ENCODE measurements at regions not wholly inside any gene's neighbourhood (a gene's known extent, or its start where the extent isn't known, plus 50 kb on each side); places are given as distances from the start of the nearest gene placed in this dataset.

DNA sequence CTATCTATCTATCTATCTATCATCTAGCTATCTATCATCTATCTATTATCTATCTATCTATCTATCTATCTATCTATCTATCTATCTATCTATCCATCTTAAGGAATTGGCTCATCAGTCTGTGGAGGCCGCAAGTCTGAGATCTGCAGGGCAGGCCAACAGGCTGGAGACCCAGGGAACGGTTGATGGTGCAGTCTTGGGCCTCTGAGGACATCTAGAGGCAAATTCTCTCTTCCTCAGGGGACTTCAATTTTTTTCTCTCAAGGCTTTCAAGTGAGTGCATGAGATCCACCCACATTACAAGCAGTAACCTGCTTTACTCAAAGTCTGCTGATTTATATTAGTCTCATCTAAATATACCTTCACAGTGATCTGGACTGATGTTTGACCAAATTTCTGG, 197.0 kb downstream of the GLRX3 start:
- TF ChIP-seq, protein P1, sequence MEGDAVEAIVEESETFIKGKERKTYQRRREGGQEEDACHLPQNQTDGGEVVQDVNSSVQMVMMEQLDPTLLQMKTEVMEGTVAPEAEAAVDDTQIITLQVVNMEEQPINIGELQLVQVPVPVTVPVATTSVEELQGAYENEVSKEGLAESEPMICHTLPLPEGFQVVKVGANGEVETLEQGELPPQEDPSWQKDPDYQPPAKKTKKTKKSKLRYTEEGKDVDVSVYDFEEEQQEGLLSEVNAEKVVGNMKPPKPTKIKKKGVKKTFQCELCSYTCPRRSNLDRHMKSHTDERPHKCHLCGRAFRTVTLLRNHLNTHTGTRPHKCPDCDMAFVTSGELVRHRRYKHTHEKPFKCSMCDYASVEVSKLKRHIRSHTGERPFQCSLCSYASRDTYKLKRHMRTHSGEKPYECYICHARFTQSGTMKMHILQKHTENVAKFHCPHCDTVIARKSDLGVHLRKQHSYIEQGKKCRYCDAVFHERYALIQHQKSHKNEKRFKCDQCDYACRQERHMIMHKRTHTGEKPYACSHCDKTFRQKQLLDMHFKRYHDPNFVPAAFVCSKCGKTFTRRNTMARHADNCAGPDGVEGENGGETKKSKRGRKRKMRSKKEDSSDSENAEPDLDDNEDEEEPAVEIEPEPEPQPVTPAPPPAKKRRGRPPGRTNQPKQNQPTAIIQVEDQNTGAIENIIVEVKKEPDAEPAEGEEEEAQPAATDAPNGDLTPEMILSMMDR (IDR thresholded peaks at IDR 0.05; ENCODE audit: extremely low read depth, insufficient read depth, missing control alignments), result no peak
- in situ Hi-C loops (cut with MboI; ENCODE audit: low pct_unique_long_range_greater_than_20kb, low sequenced_read_pairs, unreplicated experiment), result no loop called here
- DNase-seq (ENCODE audit: low spot score), result no peak

DNA sequence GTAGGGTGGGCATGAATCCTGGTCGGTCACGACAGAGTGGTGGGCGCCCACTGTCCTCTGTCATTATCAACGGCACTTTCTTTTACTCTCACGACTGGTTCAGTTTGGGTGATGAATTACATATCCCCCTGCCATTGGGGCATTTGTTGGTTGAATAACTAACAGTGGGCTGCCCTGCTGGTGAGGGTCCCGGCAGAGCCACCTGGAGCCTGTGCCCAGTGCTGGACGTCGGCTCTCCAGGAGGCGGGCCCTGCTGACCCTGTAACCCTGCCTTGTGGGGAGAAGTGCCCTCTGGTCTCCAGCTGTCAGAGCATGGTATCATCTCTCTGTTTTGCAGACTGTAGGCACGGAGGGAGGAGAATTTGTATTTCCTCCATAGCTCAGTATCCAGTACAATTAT, 199.1 kb downstream of the GLRX3 start:
- in situ Hi-C loops (cut with MboI; ENCODE audit: low pct_unique_long_range_greater_than_20kb, low sequenced_read_pairs, unreplicated experiment), result no loop called here
- TF ChIP-seq, protein P1 (IDR thresholded peaks at IDR 0.05; ENCODE audit: extremely low read depth, insufficient read depth, missing control alignments), result no peak
- no peak for DNase-seq (ENCODE audit: low spot score)

- in situ Hi-C loops (cut with MboI; ENCODE audit: low pct_unique_long_range_greater_than_20kb, low sequenced_read_pairs, unreplicated experiment), result no loop called here
- DNase-seq (ENCODE audit: low spot score), result no peak
- TF ChIP-seq, protein P1 (IDR thresholded peaks at IDR 0.05; ENCODE audit: extremely low read depth, insufficient read depth, missing control alignments), result no peak
Measured at GRCh38 chr10:130336617-130337304, 200.6 kb downstream of the GLRX3 start.

- TF ChIP-seq, protein P1 (IDR thresholded peaks at IDR 0.05; ENCODE audit: extremely low read depth, insufficient read depth, missing control alignments), result no peak
- no peak for DNase-seq (ENCODE audit: low spot score)
- in situ Hi-C loops (cut with MboI; ENCODE audit: low pct_unique_long_range_greater_than_20kb, low sequenced_read_pairs, unreplicated experiment), result no loop called here
Measured at GRCh38 chr10:130337305-130337640, 201.1 kb downstream of the GLRX3 start.

DNA sequence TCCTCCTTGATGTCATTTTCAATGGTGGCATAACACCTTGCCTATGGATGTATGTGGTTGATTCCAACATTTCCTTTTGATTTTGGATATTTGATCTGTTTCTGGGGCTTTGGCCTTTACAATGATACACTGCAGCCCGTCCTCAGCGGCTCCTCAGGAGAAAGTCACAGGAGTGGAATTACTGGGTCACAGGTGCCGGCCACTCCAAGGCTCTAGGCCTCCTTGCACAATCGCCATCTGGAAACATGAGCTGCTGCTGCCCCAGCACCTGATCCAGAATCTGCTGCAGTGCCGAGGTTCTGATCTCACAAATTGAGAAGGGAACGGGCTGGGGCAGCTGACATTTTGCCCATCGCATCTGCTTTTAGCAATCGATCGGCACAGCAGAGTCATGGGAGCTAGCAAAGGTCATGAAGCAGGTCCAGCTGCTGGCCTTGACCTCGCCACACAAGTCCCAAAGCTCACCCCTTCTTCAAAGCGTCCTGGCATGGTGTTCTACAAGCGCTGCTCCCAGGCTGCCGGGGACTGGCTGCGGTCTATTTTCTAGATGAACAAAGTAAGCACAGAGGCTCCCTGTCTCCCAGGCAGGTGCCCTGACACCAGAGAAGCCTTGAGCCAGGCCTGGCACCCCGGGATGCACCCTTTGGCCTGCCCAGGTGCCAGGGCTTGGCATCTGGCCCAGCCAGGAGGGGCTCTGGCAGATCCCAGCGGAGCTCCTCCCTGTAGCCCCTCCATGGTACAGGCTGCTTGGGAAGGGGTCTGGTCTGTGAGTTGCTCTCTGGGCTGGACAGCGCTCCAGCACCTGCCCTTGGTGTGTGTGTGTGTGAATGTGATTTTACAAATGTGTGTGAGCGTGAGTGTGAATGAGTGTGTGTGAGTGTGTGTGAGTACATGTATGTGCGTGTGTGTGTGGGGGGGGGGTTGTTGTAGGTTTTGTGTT, 201.8 kb downstream of the GLRX3 start:
- no peak for DNase-seq (ENCODE audit: low spot score)
- TF ChIP-seq, protein P1 (IDR thresholded peaks at IDR 0.05; ENCODE audit: extremely low read depth, insufficient read depth, missing control alignments), result no peak
- in situ Hi-C loops (cut with MboI; ENCODE audit: low pct_unique_long_range_greater_than_20kb, low sequenced_read_pairs, unreplicated experiment), result no loop called here

GRCh38 chr10:130338636-130339024, 202.4 kb downstream of the GLRX3 start:
- in situ Hi-C loops (cut with MboI; ENCODE audit: low pct_unique_long_range_greater_than_20kb, low sequenced_read_pairs, unreplicated experiment), result no loop called here
- TF ChIP-seq, protein P1 (IDR thresholded peaks at IDR 0.05; ENCODE audit: extremely low read depth, insufficient read depth, missing control alignments), result no peak
- DNase-seq (ENCODE audit: low spot score), result no peak
